ENCODE measurements at regions not wholly inside any gene's neighbourhood (a gene's known extent, or its start where the extent isn't known, plus 50 kb on each side); places are given as distances from the start of the nearest gene placed in this dataset.

DNA sequence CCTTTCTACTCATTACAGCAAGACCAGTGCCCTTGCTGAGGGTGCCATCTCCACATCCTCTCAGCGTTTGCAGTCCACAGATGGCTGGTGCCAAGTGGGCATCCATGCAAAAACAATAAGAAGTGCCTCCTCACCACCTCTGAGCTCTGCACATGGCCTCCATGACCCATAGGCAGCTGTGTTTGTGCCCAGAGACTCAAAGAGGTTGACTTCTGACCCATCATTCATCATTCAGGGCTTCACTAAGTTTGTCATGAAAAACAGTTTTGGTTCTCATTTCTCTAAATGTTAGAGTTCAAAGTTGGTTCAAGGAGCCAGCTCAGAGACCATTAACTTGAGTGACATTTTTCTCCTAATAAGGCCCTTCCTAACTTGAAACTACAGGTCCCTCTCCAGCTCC lies 512.6 kb upstream of the MAP3K7 start:
- TF ChIP-seq, protein P1, sequence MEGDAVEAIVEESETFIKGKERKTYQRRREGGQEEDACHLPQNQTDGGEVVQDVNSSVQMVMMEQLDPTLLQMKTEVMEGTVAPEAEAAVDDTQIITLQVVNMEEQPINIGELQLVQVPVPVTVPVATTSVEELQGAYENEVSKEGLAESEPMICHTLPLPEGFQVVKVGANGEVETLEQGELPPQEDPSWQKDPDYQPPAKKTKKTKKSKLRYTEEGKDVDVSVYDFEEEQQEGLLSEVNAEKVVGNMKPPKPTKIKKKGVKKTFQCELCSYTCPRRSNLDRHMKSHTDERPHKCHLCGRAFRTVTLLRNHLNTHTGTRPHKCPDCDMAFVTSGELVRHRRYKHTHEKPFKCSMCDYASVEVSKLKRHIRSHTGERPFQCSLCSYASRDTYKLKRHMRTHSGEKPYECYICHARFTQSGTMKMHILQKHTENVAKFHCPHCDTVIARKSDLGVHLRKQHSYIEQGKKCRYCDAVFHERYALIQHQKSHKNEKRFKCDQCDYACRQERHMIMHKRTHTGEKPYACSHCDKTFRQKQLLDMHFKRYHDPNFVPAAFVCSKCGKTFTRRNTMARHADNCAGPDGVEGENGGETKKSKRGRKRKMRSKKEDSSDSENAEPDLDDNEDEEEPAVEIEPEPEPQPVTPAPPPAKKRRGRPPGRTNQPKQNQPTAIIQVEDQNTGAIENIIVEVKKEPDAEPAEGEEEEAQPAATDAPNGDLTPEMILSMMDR (IDR thresholded peaks at IDR 0.05), result no peak
- no peak for TF ChIP-seq POLR2A (IDR thresholded peaks at IDR 0.05)

Data from body of pancreas (tissue), 4 donors.